Smooth muscle cell (in vitro differentiated cells): ENCODE measurements at regions not wholly inside any gene's neighbourhood (a gene's known extent, or its start where the extent isn't known, plus 50 kb on each side); places are given as distances from the start of the nearest gene placed in this dataset.

ENCODE experiments used
- DNase-seq: peaks from one replicate; lab custom pipeline; 2025; ENCODE audit not compliant: unreplicated experiment; lab: John Stamatoyannopoulos, UW
- H2AFZ ChIP-seq: fragments of 200-600 bp; sonication (generic); 2 replicates; pipeline ENCODE4 v1.6.0; 2016; ENCODE audit warnings: antibody characterized with exemption, low read depth, mild to moderate bottlenecking
- H3F3A ChIP-seq: fragments of 200-600 bp; sonication (generic); 2 replicates; pipeline ENCODE4 v1.6.0; 2017; ENCODE audit warnings: antibody characterized with exemption, low read depth
- H3K27ac ChIP-seq: fragments of 200-600 bp; sonication (generic); 2 replicates; pipeline ENCODE4 v1.5.1; 2016; ENCODE audit warnings: low read depth, mild to moderate bottlenecking
- H3K27me3 ChIP-seq: fragments of 200-600 bp; sonication (generic); 2 replicates; pipeline ENCODE4 v1.6.1; 2016; ENCODE audit warnings: low read depth, mild to moderate bottlenecking
- H3K36me3 ChIP-seq: fragments of 200-600 bp; sonication (generic); 2 replicates; pipeline ENCODE4 v1.5.1; 2016; ENCODE audit warnings: low read depth
- H3K4me1 ChIP-seq: fragments of 200-600 bp; sonication (generic); 2 replicates; pipeline ENCODE4 v1.5.1; 2016; ENCODE audit warnings: low read depth
- H3K4me2 ChIP-seq: fragments of 200-600 bp; sonication (generic); 2 replicates; pipeline ENCODE4 v1.6.0; 2016; ENCODE audit warnings: mild to moderate bottlenecking
- H3K4me3 ChIP-seq: fragments of 200-600 bp; sonication (generic); 2 replicates; pipeline ENCODE4 v1.5.1; 2016; ENCODE audit warnings: mild to moderate bottlenecking
- H3K79me2 ChIP-seq: fragments of 200-600 bp; sonication (generic); 2 replicates; pipeline ENCODE4 v1.6.0; 2016; ENCODE audit warnings: low read depth, mild to moderate bottlenecking
- H3K9ac ChIP-seq: fragments of 200-600 bp; sonication (generic); 2 replicates; pipeline ENCODE4 v1.6.0; 2016; ENCODE audit warnings: low read depth
- H3K9me3 ChIP-seq: fragments of 200-600 bp; sonication (generic); replicated peaks from 2 replicates; pipeline ENCODE4 v1.5.1; 2016; ENCODE audit warnings: low read depth
- H4K20me1 ChIP-seq: fragments of 200-600 bp; sonication (generic); 2 replicates; pipeline ENCODE4 v1.6.0; 2016; ENCODE audit warnings: low read depth
- CTCF ChIP-seq: fragments of 200-600 bp; sonication (generic); IDR thresholded peaks from 2 replicates; pipeline ENCODE4 v1.5.1; 2017; ENCODE audit warnings: borderline replicate concordance, mild to moderate bottlenecking, antibody characterized with exemption; ENCODE audit not compliant: insufficient read depth, poor library complexity, severe bottlenecking
- WGBS: methylation state at CpG from one replicate; pipeline ENCODE4 v1.1.7; 2016; ENCODE audit warnings: low lambda C conversion rate; 5-methylcytosine and 5-hydroxymethylcytosine counted together

GRCh38 chr15:98403169-98403568 is 245.2 kb upstream of the IGF1R start:
- WGBS: 83% methylated on average over 5 of the region's 5 CpGs

DNA sequence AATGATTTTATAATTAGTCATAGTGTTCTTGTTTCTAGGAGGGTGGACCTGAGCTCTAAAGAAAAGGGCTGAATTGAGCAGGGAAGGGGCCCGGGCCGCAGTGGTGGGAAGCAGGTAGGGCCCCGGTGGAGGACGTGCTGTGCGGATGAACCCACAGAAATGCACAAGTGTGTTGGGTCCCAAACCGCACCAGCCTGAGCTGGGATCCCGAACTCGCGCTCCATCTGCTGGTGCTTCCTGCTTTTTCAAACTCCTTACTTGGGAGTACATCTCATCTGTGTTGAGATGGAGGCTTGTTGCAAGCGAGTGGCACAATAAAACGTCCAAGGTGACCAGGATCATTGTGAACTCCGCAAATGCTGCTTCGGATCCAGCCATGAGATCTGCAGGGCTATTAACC is 244.8 kb upstream of the IGF1R start:
- Histone ChIP-seq H3K4me2 (no peak overlapping the region), H3K36me3 (no peaks in the 10 kb centered on the region), H3K4me1 (no peaks in the 10 kb centered on the region), H3K4me3 (no peak overlapping the region), H3K27me3 (peaks cover 4% of the 10 kb centered on the region), H3K79me2 (no peaks in the 10 kb centered on the region), H2AFZ (no peak overlapping the region), H3K27ac (no peak overlapping the region), H3K9me3 (no peaks in the 10 kb centered on the region), H4K20me1 (no peaks in the 10 kb centered on the region), H3K9ac (no peak overlapping the region), H3F3A (no peaks in the 10 kb centered on the region)
- no peak for DNase-seq
- WGBS: 89% methylated on average over 13 of the region's 13 CpGs
- no peak for TF ChIP-seq CTCF

More at GRCh38 chr15:98403169-98403568, 245.2 kb upstream of the IGF1R start:
- Histone ChIP-seq H3K4me1 (no peaks in the 10 kb centered on the region), H3K27ac (no peak overlapping the region), H3K4me3 (no peak overlapping the region), H3K9me3 (no peaks in the 10 kb centered on the region), H3K79me2 (no peaks in the 10 kb centered on the region), H3K9ac (no peak overlapping the region), H4K20me1 (no peaks in the 10 kb centered on the region), H2AFZ (no peak overlapping the region), H3K27me3 (peaks cover 4% of the 10 kb centered on the region), H3K4me2 (no peak overlapping the region), H3K36me3 (no peaks in the 10 kb centered on the region), H3F3A (no peaks in the 10 kb centered on the region)
- no peak for DNase-seq
- no peak for TF ChIP-seq CTCF

GRCh38 chr15:98405013-98405412 is 243.3 kb upstream of the IGF1R start:
- H3K27me3 ChIP-seq: peaks cover 4% of the 10 kb centered on the region
- no peak overlapping the region for H3K9ac ChIP-seq
- H3K4me1 ChIP-seq: no peaks in the 10 kb centered on the region
- no peak for TF ChIP-seq CTCF
- no peak overlapping the region for H2AFZ ChIP-seq
- H3K36me3 ChIP-seq: no peaks in the 10 kb centered on the region
- H3K4me2 ChIP-seq: no peak overlapping the region
- DNase-seq: no peak
- no peaks in the 10 kb centered on the region for H3F3A ChIP-seq
- H3K27ac ChIP-seq: no peak overlapping the region
- no peaks in the 10 kb centered on the region for H4K20me1 ChIP-seq
- no peaks in the 10 kb centered on the region for H3K9me3 ChIP-seq
- H3K79me2 ChIP-seq: no peaks in the 10 kb centered on the region
- WGBS: 74% methylated on average over 2 of the region's 2 CpGs
- H3K4me3 ChIP-seq: no peak overlapping the region

DNA sequence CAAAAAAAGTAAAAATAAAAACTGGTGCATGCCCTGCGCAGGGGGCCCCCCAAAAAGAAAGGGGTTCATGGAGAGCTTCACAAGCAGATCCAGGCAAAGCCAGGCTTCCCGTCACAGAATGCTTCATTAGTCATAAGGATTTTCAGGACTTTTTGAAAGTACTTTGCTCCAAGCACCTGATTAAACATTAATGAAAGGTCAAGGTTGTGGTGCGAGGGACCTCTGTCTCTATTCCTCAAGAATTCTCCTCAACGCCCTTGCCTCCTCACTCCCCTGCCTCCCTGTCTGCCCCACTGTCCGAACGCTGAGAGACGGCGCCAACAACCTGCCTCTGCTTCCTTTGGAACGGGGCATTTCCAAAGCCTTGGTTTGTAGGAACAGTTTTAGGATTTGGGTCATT is 240.1 kb upstream of the IGF1R start:
- H3F3A ChIP-seq: no peaks in the 10 kb centered on the region
- no peak overlapping the region for H3K9ac ChIP-seq
- H3K4me2 ChIP-seq: no peak overlapping the region
- H3K4me3 ChIP-seq: no peak overlapping the region
- WGBS: 93% methylated on average over 9 of the region's 9 CpGs
- no peaks in the 10 kb centered on the region for H3K36me3 ChIP-seq
- no peak for DNase-seq
- no peak for TF ChIP-seq CTCF
- H2AFZ ChIP-seq: no peak overlapping the region
- no peaks in the 10 kb centered on the region for H4K20me1 ChIP-seq
- no peaks in the 10 kb centered on the region for H3K27me3 ChIP-seq
- H3K4me1 ChIP-seq: no peaks in the 10 kb centered on the region
- no peaks in the 10 kb centered on the region for H3K9me3 ChIP-seq
- H3K27ac ChIP-seq: no peak overlapping the region
- no peaks in the 10 kb centered on the region for H3K79me2 ChIP-seq
